ENCODE measurements at regions not wholly inside any gene's neighbourhood (a gene's known extent, or its start where the extent isn't known, plus 50 kb on each side); places are given as distances from the start of the nearest gene placed in this dataset.

GRCh38 chrX:40474205-40474626 lies 106.6 kb upstream of the ATP6AP2 start:
- DNase-seq (ENCODE audit: low spot score) = no peak
- no peak for TF ChIP-seq CTCF (IDR thresholded peaks at IDR 0.05; ENCODE audit: extremely low read depth, missing control alignments)

GRCh38 chrX:40473460-40474204 lies 107.1 kb upstream of the ATP6AP2 start:
- no peak for TF ChIP-seq CTCF (IDR thresholded peaks at IDR 0.05; ENCODE audit: extremely low read depth, missing control alignments)
- no peak for DNase-seq (ENCODE audit: low spot score)

- DNase-seq (ENCODE audit: low spot score) = peak; percentile 28
- no peak for TF ChIP-seq CTCF (IDR thresholded peaks at IDR 0.05; ENCODE audit: extremely low read depth, missing control alignments)
Measured at GRCh38 chrX:40471965-40472648, 108.7 kb upstream of the ATP6AP2 start.

GRCh38 chrX:40470830-40471429 lies 109.8 kb upstream of the ATP6AP2 start:
- no peak for TF ChIP-seq CTCF (IDR thresholded peaks at IDR 0.05; ENCODE audit: extremely low read depth, missing control alignments)
- no peak for DNase-seq (ENCODE audit: low spot score)

GRCh38 chrX:40469316-40469715 lies 111.5 kb upstream of the ATP6AP2 start:
- no peak for TF ChIP-seq CTCF (IDR thresholded peaks at IDR 0.05; ENCODE audit: extremely low read depth, missing control alignments)
- no peak for DNase-seq (ENCODE audit: low spot score)

GRCh38 chrX:40468033-40468846 lies 112.5 kb upstream of the ATP6AP2 start:
- DNase-seq (ENCODE audit: low spot score) = peak; percentile 45
- TF ChIP-seq CTCF (IDR thresholded peaks at IDR 0.05; ENCODE audit: extremely low read depth, missing control alignments) = no peak

Data from GM20000 (cell line).